Astrocyte of the spinal cord (primary cell): ENCODE measurements at regions not wholly inside any gene's neighbourhood (a gene's known extent, or its start where the extent isn't known, plus 50 kb on each side); places are given as distances from the start of the nearest gene placed in this dataset.
A peak's percentile ranks its signal among the peaks of the same experiment; 100 is the strongest.

Source experiments
- DNase-seq: peaks from one replicate; pipeline ENCODE4 v3.0.0; 2011; ENCODE audit warnings: low read depth, low spot score
- H3K4me3 ChIP-seq: 2 replicates; pipeline ENCODE4 v1.5.1; 2011; ENCODE audit warnings: low read depth, mild to moderate bottlenecking, low read length, moderate library complexity
- CTCF ChIP-seq: IDR thresholded peaks from 2 replicates; pipeline ENCODE4 v1.5.1; 2012; ENCODE audit warnings: low read depth, mild to moderate bottlenecking, low read length, inconsistent platforms
- in situ Hi-C: cut with HindIII; loops from 2 replicates; pipeline ENCODE4 v1.10.0; 2017; ENCODE audit warnings: low sequenced_read_pairs

GRCh38 chr2:163341426-163341825, 394.4 kb downstream of the FIGN start:
- no peak overlapping the region for H3K4me3 ChIP-seq
- peak; percentile 85 for DNase-seq
- in situ Hi-C loops = no loop called here
- no peak for TF ChIP-seq CTCF

GRCh38 chr2:163338270-163338669, 397.5 kb downstream of the FIGN start:
- no peak for TF ChIP-seq CTCF
- DNase-seq = no peak
- in situ Hi-C loops = no loop called here
- H3K4me3 ChIP-seq = no peak overlapping the region

- in situ Hi-C loops = no loop called here
- no peak for TF ChIP-seq CTCF
- no peak overlapping the region for H3K4me3 ChIP-seq
- no peak for DNase-seq
Observed at GRCh38 chr2:163324677-163325076, 411.1 kb downstream of the FIGN start.

GRCh38 chr2:163319006-163319405, 416.8 kb downstream of the FIGN start:
- in situ Hi-C loops = no loop called here
- DNase-seq = peak; percentile 45

GRCh38 chr2:163314712-163315111, 421.1 kb downstream of the FIGN start:
- no peak for DNase-seq
- H3K4me3 ChIP-seq = no peak overlapping the region
- no peak for TF ChIP-seq CTCF
- in situ Hi-C loops = no loop called here

More at GRCh38 chr2:163319006-163319405, 416.8 kb downstream of the FIGN start:
- H3K4me3 ChIP-seq = no peak overlapping the region
- no peak for TF ChIP-seq CTCF

- TF ChIP-seq CTCF = no peak
- no peak overlapping the region for H3K4me3 ChIP-seq
- peak; percentile 2 for DNase-seq
- in situ Hi-C loops = no loop called here
Observed at GRCh38 chr2:163312713-163313112, 423.1 kb downstream of the FIGN start.

GRCh38 chr2:163306647-163307046, 429.2 kb downstream of the FIGN start:
- in situ Hi-C loops = no loop called here

More at GRCh38 chr2:163306647-163307046, 429.2 kb downstream of the FIGN start:
- DNase-seq = no peak
- no peak overlapping the region for H3K4me3 ChIP-seq
- no peak for TF ChIP-seq CTCF
